ENCODE measurements at regions not wholly inside any gene's neighbourhood (a gene's known extent, or its start where the extent isn't known, plus 50 kb on each side); places are given as distances from the start of the nearest gene placed in this dataset.

DNA sequence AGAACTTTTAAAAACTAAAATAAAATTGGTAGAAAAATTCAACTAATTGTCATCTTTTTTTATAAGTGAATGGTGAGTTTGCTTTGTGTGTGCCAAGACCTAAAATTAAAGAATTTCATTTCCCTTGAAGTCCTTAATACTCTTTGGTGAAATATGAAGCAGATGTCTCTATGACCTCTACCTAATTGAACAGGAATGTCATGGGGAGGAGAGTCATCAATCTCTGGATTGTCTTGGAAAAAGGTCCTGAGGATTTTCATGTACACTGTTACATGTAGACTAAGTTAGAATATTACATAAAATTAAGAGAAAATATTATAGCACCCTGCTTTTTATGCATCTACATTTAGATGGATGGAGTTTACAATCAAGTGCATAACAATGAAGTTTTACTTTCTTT is 177.9 kb upstream of the LRP1B start:
- TF ChIP-seq, protein P1, sequence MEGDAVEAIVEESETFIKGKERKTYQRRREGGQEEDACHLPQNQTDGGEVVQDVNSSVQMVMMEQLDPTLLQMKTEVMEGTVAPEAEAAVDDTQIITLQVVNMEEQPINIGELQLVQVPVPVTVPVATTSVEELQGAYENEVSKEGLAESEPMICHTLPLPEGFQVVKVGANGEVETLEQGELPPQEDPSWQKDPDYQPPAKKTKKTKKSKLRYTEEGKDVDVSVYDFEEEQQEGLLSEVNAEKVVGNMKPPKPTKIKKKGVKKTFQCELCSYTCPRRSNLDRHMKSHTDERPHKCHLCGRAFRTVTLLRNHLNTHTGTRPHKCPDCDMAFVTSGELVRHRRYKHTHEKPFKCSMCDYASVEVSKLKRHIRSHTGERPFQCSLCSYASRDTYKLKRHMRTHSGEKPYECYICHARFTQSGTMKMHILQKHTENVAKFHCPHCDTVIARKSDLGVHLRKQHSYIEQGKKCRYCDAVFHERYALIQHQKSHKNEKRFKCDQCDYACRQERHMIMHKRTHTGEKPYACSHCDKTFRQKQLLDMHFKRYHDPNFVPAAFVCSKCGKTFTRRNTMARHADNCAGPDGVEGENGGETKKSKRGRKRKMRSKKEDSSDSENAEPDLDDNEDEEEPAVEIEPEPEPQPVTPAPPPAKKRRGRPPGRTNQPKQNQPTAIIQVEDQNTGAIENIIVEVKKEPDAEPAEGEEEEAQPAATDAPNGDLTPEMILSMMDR (IDR thresholded peaks at IDR 0.05; ENCODE audit: insufficient read depth, low read length) = no peak
- TF ChIP-seq POLR2AphosphoS5 (IDR thresholded peaks at IDR 0.05; ENCODE audit: low read depth) = no peak
- TF ChIP-seq GABPA (IDR thresholded peaks at IDR 0.05; ENCODE audit: low read depth) = no peak
- TF ChIP-seq, protein P2, sequence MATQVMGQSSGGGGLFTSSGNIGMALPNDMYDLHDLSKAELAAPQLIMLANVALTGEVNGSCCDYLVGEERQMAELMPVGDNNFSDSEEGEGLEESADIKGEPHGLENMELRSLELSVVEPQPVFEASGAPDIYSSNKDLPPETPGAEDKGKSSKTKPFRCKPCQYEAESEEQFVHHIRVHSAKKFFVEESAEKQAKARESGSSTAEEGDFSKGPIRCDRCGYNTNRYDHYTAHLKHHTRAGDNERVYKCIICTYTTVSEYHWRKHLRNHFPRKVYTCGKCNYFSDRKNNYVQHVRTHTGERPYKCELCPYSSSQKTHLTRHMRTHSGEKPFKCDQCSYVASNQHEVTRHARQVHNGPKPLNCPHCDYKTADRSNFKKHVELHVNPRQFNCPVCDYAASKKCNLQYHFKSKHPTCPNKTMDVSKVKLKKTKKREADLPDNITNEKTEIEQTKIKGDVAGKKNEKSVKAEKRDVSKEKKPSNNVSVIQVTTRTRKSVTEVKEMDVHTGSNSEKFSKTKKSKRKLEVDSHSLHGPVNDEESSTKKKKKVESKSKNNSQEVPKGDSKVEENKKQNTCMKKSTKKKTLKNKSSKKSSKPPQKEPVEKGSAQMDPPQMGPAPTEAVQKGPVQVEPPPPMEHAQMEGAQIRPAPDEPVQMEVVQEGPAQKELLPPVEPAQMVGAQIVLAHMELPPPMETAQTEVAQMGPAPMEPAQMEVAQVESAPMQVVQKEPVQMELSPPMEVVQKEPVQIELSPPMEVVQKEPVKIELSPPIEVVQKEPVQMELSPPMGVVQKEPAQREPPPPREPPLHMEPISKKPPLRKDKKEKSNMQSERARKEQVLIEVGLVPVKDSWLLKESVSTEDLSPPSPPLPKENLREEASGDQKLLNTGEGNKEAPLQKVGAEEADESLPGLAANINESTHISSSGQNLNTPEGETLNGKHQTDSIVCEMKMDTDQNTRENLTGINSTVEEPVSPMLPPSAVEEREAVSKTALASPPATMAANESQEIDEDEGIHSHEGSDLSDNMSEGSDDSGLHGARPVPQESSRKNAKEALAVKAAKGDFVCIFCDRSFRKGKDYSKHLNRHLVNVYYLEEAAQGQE (IDR thresholded peaks at IDR 0.05; ENCODE audit: insufficient replicate concordance, low read depth) = no peak
- TF ChIP-seq SPI1 (IDR thresholded peaks at IDR 0.05; ENCODE audit: borderline replicate concordance, low read depth) = no peak

Measured in HL-60 (cell line).